ENCODE measurements at regions not wholly inside any gene's neighbourhood (a gene's known extent, or its start where the extent isn't known, plus 50 kb on each side); places are given as distances from the start of the nearest gene placed in this dataset.

GRCh38 chr5:117953272-117953671, 1035.1 kb downstream of the DTWD2 start:
- H3K4me2 ChIP-seq (ENCODE audit: insufficient read depth, insufficient read length, low read length), result no peak overlapping the region
- Mint-ChIP-seq H3K27me3 (ENCODE audit: low read depth) (no peaks in the 10 kb centered on the region; the same call in 1 of the 2 replicates), H3K36me3 (ENCODE audit: insufficient read depth in 1 of 3, low read depth in 3 of 3) (no peaks in the 10 kb centered on the region), H3K9me3 (no peaks in the 10 kb centered on the region), H3K4me3 (no peak overlapping the region), H3K4me1 (no peaks in the 10 kb centered on the region), H3K27ac (no peak overlapping the region)
- H4K91ac ChIP-seq (ENCODE audit: insufficient read length, low read depth, low read length), result no peak overlapping the region
- H3K9ac ChIP-seq (ENCODE audit: extremely low read depth, insufficient read length, low read length), result no peak overlapping the region
- no peaks in the 10 kb centered on the region for H3K79me2 ChIP-seq (ENCODE audit: insufficient read depth, low read length)
- no peak overlapping the region for H2BK15ac ChIP-seq (ENCODE audit: low read depth, low read length)
- no peaks in the 10 kb centered on the region for H3K23me2 ChIP-seq (ENCODE audit: insufficient read length, low read depth, low read length, poor library complexity, severe bottlenecking)
- H2AFZ ChIP-seq (ENCODE audit: low read length), result no peak overlapping the region
- H3K79me1 ChIP-seq (ENCODE audit: insufficient read depth, low read depth, low read length, poor library complexity, severe bottlenecking), result no peaks in the 10 kb centered on the region
- no peak overlapping the region for H4K5ac ChIP-seq (ENCODE audit: insufficient read length, low read depth, low read length)
- no peak overlapping the region for H3K4ac ChIP-seq (ENCODE audit: low read depth, low read length)
- H3K4me1 ChIP-seq (ENCODE audit: insufficient read depth, low read length), result no peaks in the 10 kb centered on the region
- no peak overlapping the region for H3T11ph ChIP-seq (ENCODE audit: low read length)
- no peak overlapping the region for H3K56ac ChIP-seq (ENCODE audit: insufficient read length, low read depth, low read length)
- H3K27me3 ChIP-seq (ENCODE audit: insufficient read depth, low read length), result no peaks in the 10 kb centered on the region
- no peak overlapping the region for H3K18ac ChIP-seq (ENCODE audit: insufficient read length, low read depth, low read length)
- no peak overlapping the region for H2BK120ac ChIP-seq (ENCODE audit: low read depth, low read length, poor library complexity, severe bottlenecking)
- H2AK5ac ChIP-seq (ENCODE audit: insufficient read length, low read length), result no peak overlapping the region
- WGBS (ENCODE audit: extremely low coverage, insufficient read length, low lambda C conversion rate), result no CpG with 5 or more reads among the region's 13 CpGs
- no peak overlapping the region for H3K27ac ChIP-seq (ENCODE audit: insufficient read length, low read depth, low read length)
- TF ChIP-seq, protein P1, sequence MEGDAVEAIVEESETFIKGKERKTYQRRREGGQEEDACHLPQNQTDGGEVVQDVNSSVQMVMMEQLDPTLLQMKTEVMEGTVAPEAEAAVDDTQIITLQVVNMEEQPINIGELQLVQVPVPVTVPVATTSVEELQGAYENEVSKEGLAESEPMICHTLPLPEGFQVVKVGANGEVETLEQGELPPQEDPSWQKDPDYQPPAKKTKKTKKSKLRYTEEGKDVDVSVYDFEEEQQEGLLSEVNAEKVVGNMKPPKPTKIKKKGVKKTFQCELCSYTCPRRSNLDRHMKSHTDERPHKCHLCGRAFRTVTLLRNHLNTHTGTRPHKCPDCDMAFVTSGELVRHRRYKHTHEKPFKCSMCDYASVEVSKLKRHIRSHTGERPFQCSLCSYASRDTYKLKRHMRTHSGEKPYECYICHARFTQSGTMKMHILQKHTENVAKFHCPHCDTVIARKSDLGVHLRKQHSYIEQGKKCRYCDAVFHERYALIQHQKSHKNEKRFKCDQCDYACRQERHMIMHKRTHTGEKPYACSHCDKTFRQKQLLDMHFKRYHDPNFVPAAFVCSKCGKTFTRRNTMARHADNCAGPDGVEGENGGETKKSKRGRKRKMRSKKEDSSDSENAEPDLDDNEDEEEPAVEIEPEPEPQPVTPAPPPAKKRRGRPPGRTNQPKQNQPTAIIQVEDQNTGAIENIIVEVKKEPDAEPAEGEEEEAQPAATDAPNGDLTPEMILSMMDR (conservative IDR thresholded peaks at IDR 0.05), result no peak
- H4K8ac ChIP-seq (replicated peaks; ENCODE audit: insufficient read length, low read depth, low read length), result no peak overlapping the region
- no peak for DNase-seq
- no peak overlapping the region for H2BK5ac ChIP-seq (ENCODE audit: insufficient read length, low read length)
- H2BK20ac ChIP-seq (ENCODE audit: low read depth, low read length, poor library complexity, severe bottlenecking), result no peak overlapping the region
- no peak overlapping the region for H3K14ac ChIP-seq (ENCODE audit: insufficient read depth, low read length)
- no peaks in the 10 kb centered on the region for H3K9me3 ChIP-seq (ENCODE audit: control insufficient read depth, low read depth, low read length)
- H2BK12ac ChIP-seq (ENCODE audit: insufficient read length, low read depth, low read length), result no peak overlapping the region
- no peak overlapping the region for H3K23ac ChIP-seq (ENCODE audit: insufficient read length, low read depth, low read length)
- H4K20me1 ChIP-seq (ENCODE audit: control insufficient read depth, insufficient read depth, insufficient read length), result no peaks in the 10 kb centered on the region
